B cell (primary cell): ENCODE measurements at regions not wholly inside any gene's neighbourhood (a gene's known extent, or its start where the extent isn't known, plus 50 kb on each side); places are given as distances from the start of the nearest gene placed in this dataset.
"Not testable (repeated sequence)": the region's sequence is repeated elsewhere in the genome, so short reads cannot be mapped to it uniquely, and the experiment has no call there.

Source experiments
- EZH2 ChIP-seq: IDR thresholded peaks from 2 replicates; pipeline ENCODE4 v1.6.1; 2012; ENCODE audit warnings: borderline replicate concordance, low read depth, mild to moderate bottlenecking, moderate library complexity, low read length; ENCODE audit not compliant: insufficient read depth, poor library complexity, severe bottlenecking
- TF ChIP-seq, protein P1 (sequence below): fragments of 200-600 bp; IDR thresholded peaks from one replicate; pipeline ENCODE4 v1.8.0; 2022; ENCODE audit warnings: antibody characterized with exemption, mild to moderate bottlenecking

DNA sequence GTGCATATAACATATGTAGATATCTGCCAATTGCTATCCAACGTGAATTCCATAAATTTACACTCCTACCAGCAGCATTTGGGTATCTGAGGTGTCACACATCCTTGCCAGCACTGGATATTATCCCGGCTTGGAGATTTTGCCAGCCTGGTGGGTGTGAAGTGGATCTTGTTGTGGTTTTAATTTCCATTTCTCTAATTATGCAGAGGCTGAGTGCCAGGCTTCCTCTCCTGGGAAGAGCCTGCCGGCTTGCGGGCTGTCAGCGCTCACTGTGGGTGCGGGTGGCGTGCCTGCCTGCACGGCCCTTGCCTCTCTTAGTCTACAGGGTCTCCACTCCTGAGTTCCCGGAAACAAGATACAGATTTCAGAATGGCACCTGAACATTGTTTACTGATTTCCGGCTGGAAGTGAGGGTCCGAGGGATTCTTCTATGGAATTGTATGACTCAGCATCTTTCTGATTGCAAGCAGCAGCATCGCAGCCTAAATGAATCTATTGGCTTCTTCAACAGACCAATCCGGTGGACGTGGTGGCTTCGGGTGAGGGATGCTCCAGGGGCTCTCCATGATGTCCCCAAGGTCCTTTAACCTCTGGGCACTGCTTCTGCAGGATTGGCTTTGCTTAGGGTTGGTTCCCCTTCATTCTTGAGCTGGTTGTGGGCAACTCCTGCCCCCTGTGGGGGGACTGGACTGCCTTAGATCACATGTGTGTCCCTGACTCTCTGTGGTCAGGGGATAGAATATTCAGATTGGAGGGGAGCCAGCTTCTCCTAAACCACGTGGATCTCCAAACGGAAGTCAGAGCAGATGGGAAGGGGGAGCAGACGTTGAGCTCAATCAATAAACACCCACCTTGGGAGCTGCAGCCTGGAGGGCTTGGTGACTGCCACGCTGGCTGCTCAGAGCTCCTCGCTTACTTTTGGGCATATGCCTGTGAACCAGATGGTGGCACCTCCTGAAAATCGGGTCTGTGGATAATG is 58.0 kb upstream of the LRPAP1 start:
- TF ChIP-seq, protein P1, sequence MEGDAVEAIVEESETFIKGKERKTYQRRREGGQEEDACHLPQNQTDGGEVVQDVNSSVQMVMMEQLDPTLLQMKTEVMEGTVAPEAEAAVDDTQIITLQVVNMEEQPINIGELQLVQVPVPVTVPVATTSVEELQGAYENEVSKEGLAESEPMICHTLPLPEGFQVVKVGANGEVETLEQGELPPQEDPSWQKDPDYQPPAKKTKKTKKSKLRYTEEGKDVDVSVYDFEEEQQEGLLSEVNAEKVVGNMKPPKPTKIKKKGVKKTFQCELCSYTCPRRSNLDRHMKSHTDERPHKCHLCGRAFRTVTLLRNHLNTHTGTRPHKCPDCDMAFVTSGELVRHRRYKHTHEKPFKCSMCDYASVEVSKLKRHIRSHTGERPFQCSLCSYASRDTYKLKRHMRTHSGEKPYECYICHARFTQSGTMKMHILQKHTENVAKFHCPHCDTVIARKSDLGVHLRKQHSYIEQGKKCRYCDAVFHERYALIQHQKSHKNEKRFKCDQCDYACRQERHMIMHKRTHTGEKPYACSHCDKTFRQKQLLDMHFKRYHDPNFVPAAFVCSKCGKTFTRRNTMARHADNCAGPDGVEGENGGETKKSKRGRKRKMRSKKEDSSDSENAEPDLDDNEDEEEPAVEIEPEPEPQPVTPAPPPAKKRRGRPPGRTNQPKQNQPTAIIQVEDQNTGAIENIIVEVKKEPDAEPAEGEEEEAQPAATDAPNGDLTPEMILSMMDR: not testable (repeated sequence)
- not testable (repeated sequence) for TF ChIP-seq EZH2
